ENCODE measurements at regions not wholly inside any gene's neighbourhood (a gene's known extent, or its start where the extent isn't known, plus 50 kb on each side); places are given as distances from the start of the nearest gene placed in this dataset.
"Not testable (repeated sequence)": the region's sequence is repeated elsewhere in the genome, so short reads cannot be mapped to it uniquely, and the experiment has no call there.

DNA sequence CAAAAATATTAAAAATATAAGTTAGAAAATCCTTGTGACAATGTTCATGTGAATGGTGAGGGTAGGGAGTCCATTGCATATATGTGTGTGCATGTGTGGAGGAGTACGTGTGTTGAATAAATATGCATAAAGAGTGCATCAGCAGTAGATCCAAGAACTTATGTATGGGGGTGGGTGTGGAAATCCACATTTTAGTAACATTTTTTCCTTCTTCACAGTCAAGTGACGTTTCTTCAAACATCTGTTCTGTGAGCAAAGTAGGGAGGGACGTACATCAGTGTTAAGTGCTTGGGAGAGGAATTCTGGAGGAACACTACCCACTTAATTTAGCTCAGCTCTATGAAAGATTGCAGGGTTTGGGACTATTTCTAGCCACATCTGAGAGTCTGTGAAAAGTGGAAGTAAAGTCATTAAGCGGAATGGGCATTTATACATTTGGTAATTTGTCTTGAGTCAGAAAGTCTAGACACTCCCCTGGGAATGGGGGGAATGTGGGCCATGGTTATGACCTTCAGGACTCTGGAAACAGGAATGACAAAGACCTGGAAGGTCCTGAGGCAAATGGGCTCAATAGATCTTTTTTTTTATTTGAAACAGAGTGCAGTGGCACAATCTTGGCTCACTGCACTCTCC, 156.4 kb upstream of the PLXNC1 start:
- TF ChIP-seq, protein P1, sequence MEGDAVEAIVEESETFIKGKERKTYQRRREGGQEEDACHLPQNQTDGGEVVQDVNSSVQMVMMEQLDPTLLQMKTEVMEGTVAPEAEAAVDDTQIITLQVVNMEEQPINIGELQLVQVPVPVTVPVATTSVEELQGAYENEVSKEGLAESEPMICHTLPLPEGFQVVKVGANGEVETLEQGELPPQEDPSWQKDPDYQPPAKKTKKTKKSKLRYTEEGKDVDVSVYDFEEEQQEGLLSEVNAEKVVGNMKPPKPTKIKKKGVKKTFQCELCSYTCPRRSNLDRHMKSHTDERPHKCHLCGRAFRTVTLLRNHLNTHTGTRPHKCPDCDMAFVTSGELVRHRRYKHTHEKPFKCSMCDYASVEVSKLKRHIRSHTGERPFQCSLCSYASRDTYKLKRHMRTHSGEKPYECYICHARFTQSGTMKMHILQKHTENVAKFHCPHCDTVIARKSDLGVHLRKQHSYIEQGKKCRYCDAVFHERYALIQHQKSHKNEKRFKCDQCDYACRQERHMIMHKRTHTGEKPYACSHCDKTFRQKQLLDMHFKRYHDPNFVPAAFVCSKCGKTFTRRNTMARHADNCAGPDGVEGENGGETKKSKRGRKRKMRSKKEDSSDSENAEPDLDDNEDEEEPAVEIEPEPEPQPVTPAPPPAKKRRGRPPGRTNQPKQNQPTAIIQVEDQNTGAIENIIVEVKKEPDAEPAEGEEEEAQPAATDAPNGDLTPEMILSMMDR (conservative IDR thresholded peaks at IDR 0.05) = no peak
- no peak overlapping the region for H3K27ac ChIP-seq

DNA sequence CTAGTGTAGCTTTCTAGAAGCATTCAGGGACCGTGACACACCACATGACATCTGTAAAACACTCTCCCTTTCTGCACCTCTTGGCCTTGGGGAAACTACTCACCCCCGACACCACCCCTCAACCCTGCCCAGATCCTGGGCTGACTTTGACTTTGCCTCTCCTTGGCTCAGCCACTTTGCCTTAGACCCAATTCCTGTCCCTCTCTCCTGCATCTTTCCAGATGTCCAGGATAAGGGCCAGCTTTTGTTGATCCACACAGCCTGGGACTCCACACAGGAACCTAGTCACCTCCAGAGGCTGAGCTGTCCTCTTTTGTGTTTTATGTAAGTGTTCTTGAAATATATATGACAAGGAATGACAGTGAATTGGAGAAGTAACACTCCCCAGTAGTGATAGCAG, 153.7 kb upstream of the PLXNC1 start:
- TF ChIP-seq, protein P1 (conservative IDR thresholded peaks at IDR 0.05) = no peak
- H3K27ac ChIP-seq = no peak overlapping the region

DNA sequence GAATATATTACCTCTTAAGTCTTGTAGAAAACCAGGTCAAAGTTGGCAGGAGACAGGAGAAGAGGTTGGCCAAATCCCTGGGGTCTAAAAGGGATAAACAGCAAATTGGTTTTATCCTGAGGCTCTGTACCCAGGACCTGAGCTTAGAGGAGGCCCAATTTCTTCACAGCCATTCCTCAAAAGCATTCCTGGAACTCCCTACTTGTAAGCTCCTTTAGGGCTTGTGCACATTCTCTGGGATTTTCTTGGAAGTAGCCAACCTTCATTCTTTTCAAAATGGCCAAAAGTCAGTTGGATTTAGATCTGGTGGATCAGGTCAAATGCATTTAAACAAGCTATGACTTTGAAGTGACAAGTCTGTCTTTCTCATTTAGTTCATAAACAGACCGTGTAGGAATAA, 152.1 kb upstream of the PLXNC1 start:
- TF ChIP-seq, protein P1 (conservative IDR thresholded peaks at IDR 0.05) = no peak

DNA sequence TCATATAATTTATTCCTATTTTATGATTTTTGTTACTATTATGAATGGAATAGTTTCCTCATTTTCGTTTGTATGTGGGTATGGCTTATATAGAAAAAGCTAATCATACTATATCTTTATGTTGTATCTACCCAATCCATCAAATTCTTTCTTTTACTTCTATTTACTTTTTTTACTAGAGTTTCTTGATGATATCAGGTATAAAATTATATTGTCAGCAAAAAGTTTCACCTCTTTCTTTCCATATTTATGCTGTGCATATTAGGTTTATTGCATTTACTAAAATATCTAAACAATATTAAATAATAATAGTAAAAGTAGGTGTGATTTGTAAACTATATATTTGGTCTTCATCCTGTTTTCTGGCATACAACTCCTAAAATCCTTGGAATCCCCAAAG, 146.7 kb upstream of the PLXNC1 start:
- TF ChIP-seq, protein P1 (conservative IDR thresholded peaks at IDR 0.05) = no peak
- H3K27ac ChIP-seq = no peak overlapping the region

More for the DNA sequence above, 152.1 kb upstream of the PLXNC1 start:
- no peak overlapping the region for H3K27ac ChIP-seq

DNA sequence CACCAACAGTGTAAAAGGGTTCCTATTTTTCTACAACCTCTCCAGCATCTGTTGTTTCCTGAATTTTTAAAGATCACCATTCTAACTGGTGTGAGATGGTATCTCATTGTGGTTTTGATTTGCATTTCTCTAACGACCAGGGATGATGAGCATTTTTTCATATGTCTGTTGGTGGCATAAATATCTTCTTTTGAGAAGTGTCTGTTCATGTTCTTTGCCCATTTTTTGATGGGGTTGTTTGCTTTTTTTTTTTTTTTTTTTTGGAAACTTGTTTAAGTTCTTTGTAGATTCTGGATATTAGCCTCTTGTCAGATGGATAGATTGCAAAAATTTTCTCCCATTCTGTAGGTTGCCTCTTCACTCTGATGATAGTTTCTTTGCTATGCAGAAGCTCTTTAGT, 145.5 kb upstream of the PLXNC1 start:
- not testable (repeated sequence) for H3K27ac ChIP-seq

DNA sequence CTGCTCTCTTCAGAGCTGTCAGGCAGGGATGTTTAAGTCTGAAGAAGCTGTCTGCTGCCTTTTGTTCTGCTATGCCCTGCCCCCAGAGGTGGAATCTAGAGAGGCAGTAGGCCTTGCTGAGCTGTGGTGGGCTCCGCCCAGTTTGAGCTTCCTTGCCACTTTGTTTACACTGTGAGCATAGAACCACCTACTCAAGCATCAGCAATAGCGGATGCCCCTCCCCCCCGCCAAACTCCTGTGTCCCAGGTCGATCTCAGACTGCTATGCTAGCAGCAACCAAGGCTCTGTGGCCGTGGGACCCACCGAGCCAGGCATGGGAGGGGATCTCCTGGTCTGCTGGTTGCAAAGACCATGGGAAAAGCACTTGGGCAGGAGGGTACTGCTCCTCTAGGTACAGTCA, 140.5 kb upstream of the PLXNC1 start:
- H3K27ac ChIP-seq = not testable (repeated sequence)

DNA sequence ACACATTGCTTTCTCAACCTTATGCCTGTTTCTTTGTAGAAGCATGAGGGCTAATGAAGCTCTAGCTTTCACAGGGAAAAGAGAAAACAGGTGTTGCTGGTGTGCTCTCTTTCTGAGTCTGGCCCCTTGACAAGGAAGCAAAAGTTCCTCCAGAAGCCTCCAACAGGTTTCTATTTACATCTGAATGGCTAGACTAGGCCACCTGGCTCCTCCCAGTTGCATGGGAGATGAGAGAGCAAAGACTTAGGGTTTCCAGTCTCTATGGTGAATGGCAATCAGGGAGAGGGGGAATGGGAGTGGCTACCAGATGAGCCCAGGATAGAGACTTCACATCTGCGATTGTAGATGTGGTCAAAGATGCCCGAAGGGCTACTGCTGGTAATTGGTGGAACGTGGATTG, 138.1 kb upstream of the PLXNC1 start:
- TF ChIP-seq, protein P1 (conservative IDR thresholded peaks at IDR 0.05) = no peak
- H3K27ac ChIP-seq = no peak overlapping the region

DNA sequence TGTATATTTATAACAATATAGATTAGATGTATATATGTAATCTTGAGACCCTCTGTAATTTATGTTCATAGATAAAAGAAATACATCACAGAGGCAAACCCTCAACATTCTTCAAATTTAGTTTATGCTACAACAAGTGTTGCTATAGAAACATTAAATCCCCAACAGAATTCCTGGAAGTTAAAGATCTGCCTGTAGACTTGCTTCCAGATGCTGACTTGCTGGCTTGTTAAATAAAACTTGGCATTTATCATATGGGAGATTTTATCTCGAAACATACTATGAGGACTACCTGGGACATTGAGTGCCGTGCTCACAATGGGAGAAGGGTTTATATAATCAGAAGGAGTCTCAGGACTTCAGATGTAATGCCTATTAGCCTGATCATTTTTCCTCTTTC, 136.3 kb upstream of the PLXNC1 start:
- TF ChIP-seq, protein P1 (conservative IDR thresholded peaks at IDR 0.05) = no peak
- H3K27ac ChIP-seq = no peak overlapping the region

DNA sequence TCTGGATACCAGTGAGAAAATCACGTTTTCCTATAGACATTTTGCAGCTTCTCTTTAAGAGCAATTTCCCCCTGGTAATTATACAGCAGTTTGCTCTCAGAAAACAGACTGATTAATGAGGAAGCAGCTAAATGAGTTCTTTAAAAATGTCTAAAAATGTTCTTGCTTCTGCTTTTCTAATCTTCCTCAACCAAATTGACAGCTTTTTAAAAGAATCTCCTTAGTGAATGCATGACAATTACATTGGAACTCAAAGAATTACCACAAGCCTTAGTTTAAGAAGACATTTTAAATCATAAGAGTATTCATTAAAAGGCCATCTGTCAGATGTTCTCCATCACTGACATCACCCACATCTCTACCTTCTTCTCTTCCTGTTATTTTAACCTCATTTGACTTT, 135.8 kb upstream of the PLXNC1 start:
- no peak overlapping the region for H3K27ac ChIP-seq
- TF ChIP-seq, protein P1 (conservative IDR thresholded peaks at IDR 0.05) = no peak

DNA sequence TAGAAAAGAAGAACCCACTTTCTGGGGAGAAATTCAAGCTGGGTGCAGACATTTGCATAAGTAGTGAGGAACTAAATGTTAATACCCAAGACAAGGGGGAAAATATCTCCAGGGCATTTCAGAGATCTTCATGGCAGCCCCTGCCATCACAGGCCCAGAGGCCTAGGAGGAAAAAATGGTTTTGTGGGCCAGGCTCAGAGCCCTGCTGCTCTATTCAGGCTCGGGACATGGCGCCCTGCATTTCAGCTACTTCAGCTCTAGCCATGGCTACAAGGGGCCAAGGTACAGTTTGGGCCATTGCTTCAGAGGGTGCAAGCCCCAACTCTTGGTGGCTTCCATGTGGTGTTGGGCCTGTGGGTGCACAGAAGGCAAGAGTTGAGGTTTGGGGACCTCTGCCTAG, 131.1 kb upstream of the PLXNC1 start:
- not testable (repeated sequence) for H3K27ac ChIP-seq
